Prostate gland (tissue), 2 donors: ENCODE measurements at regions not wholly inside any gene's neighbourhood (a gene's known extent, or its start where the extent isn't known, plus 50 kb on each side); places are given as distances from the start of the nearest gene placed in this dataset.
"Not testable (repeated sequence)": the region's sequence is repeated elsewhere in the genome, so short reads cannot be mapped to it uniquely, and the experiment has no call there.

Source experiments
- DNase-seq: peaks from one replicate; pipeline ENCODE4 v3.0.0-alpha.2; 2019; ENCODE audit warnings: low spot score
- H3K27ac ChIP-seq, 2 donors: fragments of 200-600 bp; sonication (generic); 2 replicates each; pipeline ENCODE4 v1.5.1; 2017 to 2019
- H3K27me3 ChIP-seq: fragments of 200-600 bp; sonication (generic); replicated peaks from 2 replicates; pipeline ENCODE4 v1.5.1; 2019; ENCODE audit not compliant: insufficient read depth
- H3K36me3 ChIP-seq, 2 donors: fragments of 200-600 bp; sonication (generic); 1 replicate in 1 of 2; 2 replicates in 1 of 2; pipeline versions ENCODE4 v1.5.1 to v1.8.1; 2017 to 2019
- H3K4me1 ChIP-seq: fragments of 200-600 bp; sonication (generic); replicated peaks from 2 replicates; pipeline ENCODE4 v1.5.1; 2019
- H3K4me3 ChIP-seq, 2 donors: fragments of 200-600 bp; sonication (generic); 2 replicates each; pipeline ENCODE4 v1.5.1; 2017 to 2019
- H3K9me3 ChIP-seq: fragments of 200-600 bp; sonication (generic); 2 replicates; pipeline ENCODE4 v1.5.1; 2017
- POLR2A ChIP-seq: fragments of 450-650 bp; IDR thresholded peaks from one replicate; pipeline ENCODE4 v1.6.1; 2016; ENCODE audit warnings: antibody characterized with exemption, mild to moderate bottlenecking
- POLR2AphosphoS5 ChIP-seq: sonication (generic); formaldehyde crosslinking; IDR thresholded peaks from one replicate; pipeline ENCODE4 v1.6.1; 2017; ENCODE audit warnings: antibody characterized with exemption
- WGBS: methylation state at CpG from one replicate; pipeline ENCODE4 v1.1.5; 2018; 5-methylcytosine and 5-hydroxymethylcytosine counted together
- intact Hi-C: fragments of 100-400 bp; cut with DNase I; formaldehyde crosslinking; loops from one replicate; pipeline ENCODE4 v1.14.2; 2022
- TF ChIP-seq, protein P1 (sequence below), 4 experiments: fragments of 200-600 bp in 2 of 4; fragments of 450-650 bp in 2 of 4; sonication (generic) in 2 of 4; IDR thresholded peaks; 1 replicate in 3 of 4; 2 replicates in 1 of 4; pipeline ENCODE4 v1.5.1; 2016 to 2019; ENCODE audit warnings: antibody characterized with exemption in 4 of 4, mild to moderate bottlenecking in 2 of 4, moderate library complexity in 2 of 4

DNA sequence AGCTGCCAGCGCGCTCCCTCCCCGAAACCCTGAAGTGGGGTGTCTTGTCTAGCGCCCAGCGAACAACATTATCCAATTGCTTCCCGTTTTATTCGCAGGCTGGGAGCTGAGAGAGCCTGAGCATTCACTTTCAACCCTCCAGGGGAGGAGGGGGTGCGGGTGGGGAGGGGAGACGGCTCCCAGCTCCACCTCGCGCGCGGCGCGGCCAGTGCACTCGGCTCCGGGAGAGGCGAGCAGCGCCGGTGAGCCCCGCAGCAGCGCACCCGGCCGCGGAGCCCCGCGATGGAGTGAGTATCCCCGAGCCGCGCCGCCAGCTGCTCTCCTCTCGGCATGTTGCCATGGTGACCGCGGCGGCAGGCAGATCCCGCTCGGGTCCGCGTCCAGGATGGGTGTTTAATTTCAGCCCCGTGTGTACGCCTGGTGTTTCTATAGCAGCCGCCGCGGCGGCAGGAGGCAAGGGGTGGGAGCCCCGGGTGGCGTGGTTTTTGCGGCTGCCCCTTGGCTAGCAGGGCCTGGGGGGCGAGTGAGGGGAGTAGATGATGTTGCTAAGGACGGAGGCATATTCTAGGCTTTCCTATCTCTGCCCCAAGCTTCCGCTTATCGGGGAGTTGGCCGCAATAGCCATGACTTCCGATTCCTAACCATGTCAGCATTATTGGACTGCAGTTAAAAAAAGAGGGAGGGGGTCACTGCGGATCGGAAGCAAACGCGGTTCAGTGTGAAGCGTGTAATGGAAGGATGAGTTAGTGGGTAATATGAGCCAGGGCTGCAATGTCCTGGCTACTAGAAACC lies 139.2 kb upstream of the PALM2AKAP2 start:
- H3K4me3 ChIP-seq = peak overlapping the region; percentile 22 to 30
- 2% methylated on average over 57 of the region's 59 CpGs for WGBS
- H3K36me3 ChIP-seq = no peaks in the 10 kb centered on the region
- H3K4me1 ChIP-seq = no peaks in the 10 kb centered on the region
- intact Hi-C loops = no loop called here
- no peak overlapping the region for H3K27ac ChIP-seq
- DNase-seq = peak; percentile 6
- no peaks in the 10 kb centered on the region for H3K9me3 ChIP-seq
- H3K27me3 ChIP-seq = peaks cover 10% of the 10 kb centered on the region
- TF ChIP-seq POLR2AphosphoS5 (no peak), POLR2A (no peak)
- TF ChIP-seq, protein P1, sequence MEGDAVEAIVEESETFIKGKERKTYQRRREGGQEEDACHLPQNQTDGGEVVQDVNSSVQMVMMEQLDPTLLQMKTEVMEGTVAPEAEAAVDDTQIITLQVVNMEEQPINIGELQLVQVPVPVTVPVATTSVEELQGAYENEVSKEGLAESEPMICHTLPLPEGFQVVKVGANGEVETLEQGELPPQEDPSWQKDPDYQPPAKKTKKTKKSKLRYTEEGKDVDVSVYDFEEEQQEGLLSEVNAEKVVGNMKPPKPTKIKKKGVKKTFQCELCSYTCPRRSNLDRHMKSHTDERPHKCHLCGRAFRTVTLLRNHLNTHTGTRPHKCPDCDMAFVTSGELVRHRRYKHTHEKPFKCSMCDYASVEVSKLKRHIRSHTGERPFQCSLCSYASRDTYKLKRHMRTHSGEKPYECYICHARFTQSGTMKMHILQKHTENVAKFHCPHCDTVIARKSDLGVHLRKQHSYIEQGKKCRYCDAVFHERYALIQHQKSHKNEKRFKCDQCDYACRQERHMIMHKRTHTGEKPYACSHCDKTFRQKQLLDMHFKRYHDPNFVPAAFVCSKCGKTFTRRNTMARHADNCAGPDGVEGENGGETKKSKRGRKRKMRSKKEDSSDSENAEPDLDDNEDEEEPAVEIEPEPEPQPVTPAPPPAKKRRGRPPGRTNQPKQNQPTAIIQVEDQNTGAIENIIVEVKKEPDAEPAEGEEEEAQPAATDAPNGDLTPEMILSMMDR (IDR thresholded peaks at IDR 0.05) = no peak

DNA sequence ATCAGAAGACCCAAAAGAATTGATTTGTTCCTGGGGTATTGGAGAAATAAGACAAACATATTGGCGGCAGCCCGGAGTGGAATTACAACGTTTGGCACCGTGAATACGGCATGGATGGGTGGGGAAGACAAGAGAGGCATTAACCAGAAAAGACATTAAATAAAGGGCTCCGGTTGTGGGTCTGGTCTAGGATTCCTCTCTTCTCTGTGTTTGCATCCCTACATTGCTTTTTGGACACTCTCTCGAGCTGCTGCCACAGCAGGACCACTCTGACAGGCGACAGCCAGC lies 138.7 kb upstream of the PALM2AKAP2 start:
- Histone ChIP-seq H3K36me3 (no peaks in the 10 kb centered on the region), H3K4me1 (no peaks in the 10 kb centered on the region), H3K4me3 (no peak overlapping the region), H3K27ac (no peak overlapping the region), H3K9me3 (no peaks in the 10 kb centered on the region), H3K27me3 (peaks cover 10% of the 10 kb centered on the region)
- no peak for TF ChIP-seq POLR2AphosphoS5
- TF ChIP-seq, protein P1 (IDR thresholded peaks at IDR 0.05) = no peak
- TF ChIP-seq POLR2A = no peak
- WGBS = 19% methylated on average over 8 of the region's 8 CpGs
- intact Hi-C loops = no loop called here
- no peak for DNase-seq

DNA sequence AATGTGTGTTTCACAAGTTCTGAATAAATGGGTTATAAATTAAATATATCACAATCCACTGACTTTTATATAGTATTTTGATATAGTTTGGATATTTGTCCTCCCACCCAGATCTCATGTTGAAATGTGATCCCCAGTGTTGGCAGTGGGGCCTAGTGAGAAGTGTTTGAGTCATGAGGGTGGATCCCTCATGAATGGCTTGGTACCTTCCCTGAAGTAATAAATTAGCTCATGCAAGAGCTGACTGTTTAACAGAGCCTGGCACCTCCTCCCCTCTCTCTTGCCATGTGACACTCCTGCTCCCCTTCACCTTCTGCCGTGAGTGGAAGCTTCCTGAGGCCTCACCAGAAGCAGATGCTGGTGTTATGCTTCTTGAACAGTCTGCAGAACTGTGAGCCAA lies 127.9 kb upstream of the PALM2AKAP2 start:
- TF ChIP-seq, protein P1 (IDR thresholded peaks at IDR 0.05) = no peak
- TF ChIP-seq POLR2A (no peak), POLR2AphosphoS5 (no peak)
- no peaks in the 10 kb centered on the region for H3K9me3 ChIP-seq
- WGBS = 50% methylated on average over 1 of the region's 1 CpG
- no peaks in the 10 kb centered on the region for H3K27me3 ChIP-seq
- no peak for DNase-seq
- no peak overlapping the region for H3K4me3 ChIP-seq
- H3K4me1 ChIP-seq = no peaks in the 10 kb centered on the region
- H3K36me3 ChIP-seq = no peaks in the 10 kb centered on the region
- no peak overlapping the region for H3K27ac ChIP-seq
- intact Hi-C loops = no loop called here

- H3K27me3 ChIP-seq = no peaks in the 10 kb centered on the region
- H3K4me3 ChIP-seq = no peak overlapping the region
- H3K4me1 ChIP-seq = no peaks in the 10 kb centered on the region
- intact Hi-C loops = no loop called here
- WGBS = 51% methylated on average over 4 of the region's 4 CpGs
- no peaks in the 10 kb centered on the region for H3K9me3 ChIP-seq
- DNase-seq = no peak
- TF ChIP-seq, protein P1 (IDR thresholded peaks at IDR 0.05) = peak in 2 of 4 experiments; percentile 5 to 51
- no peak for TF ChIP-seq POLR2A
- no peaks in the 10 kb centered on the region for H3K36me3 ChIP-seq
- H3K27ac ChIP-seq = no peak overlapping the region
Measured at GRCh38 chr9:109652971-109653370, 127.0 kb upstream of the PALM2AKAP2 start.

DNA sequence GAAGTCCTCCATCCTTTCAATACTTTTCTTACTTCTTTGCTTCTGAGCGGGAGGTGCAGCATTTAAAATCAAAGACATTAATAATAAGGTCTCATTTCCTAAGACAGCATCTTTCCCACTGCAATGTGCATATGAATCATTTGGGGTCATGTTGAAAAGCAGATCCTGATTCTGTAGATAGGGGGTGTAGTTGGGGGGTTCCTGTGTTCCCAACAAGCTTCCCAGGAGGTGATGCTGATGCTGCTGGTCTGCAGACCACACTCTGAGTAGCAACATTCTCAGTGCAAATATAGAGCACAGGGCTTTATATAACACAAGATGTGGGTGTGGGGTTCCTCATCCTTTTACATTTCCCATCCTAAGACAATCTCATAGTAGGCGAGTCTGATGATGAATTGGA lies 126.5 kb upstream of the PALM2AKAP2 start:
- H3K27me3 ChIP-seq = no peaks in the 10 kb centered on the region
- H3K27ac ChIP-seq = no peak overlapping the region
- intact Hi-C loops = no loop called here
- DNase-seq = no peak
- WGBS = 77% methylated on average over 2 of the region's 2 CpGs
- no peaks in the 10 kb centered on the region for H3K36me3 ChIP-seq
- H3K9me3 ChIP-seq = no peaks in the 10 kb centered on the region
- TF ChIP-seq POLR2AphosphoS5 (no peak), POLR2A (no peak)
- TF ChIP-seq, protein P1 (IDR thresholded peaks at IDR 0.05) = no peak
- no peaks in the 10 kb centered on the region for H3K4me1 ChIP-seq
- H3K4me3 ChIP-seq = no peak overlapping the region

DNA sequence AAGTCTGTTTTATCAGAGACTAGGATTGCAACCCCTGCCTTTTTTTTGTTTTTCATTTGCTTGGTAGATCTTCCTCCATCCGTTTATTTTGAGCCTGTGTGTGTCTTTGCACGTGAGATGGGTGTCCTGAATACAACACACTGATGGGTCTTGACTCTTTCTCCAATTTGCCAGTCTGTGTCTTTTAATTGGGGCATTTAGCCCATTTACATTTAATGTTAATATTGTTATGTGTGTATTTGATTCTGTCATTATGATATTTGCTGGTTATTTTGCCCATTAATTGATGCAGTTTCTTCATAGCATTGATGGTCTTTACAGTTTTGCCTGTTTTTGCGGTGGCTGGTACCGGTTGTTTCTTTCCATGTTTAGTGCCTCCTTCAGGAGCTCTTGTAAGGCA lies 116.0 kb upstream of the PALM2AKAP2 start:
- H3K4me1 ChIP-seq, H3K27me3 ChIP-seq, H3K9me3 ChIP-seq, DNase-seq, H3K27ac ChIP-seq, intact Hi-C loops, H3K36me3 ChIP-seq, H3K4me3 ChIP-seq: not testable (repeated sequence)
- WGBS = 92% methylated on average over 4 of the region's 4 CpGs

DNA sequence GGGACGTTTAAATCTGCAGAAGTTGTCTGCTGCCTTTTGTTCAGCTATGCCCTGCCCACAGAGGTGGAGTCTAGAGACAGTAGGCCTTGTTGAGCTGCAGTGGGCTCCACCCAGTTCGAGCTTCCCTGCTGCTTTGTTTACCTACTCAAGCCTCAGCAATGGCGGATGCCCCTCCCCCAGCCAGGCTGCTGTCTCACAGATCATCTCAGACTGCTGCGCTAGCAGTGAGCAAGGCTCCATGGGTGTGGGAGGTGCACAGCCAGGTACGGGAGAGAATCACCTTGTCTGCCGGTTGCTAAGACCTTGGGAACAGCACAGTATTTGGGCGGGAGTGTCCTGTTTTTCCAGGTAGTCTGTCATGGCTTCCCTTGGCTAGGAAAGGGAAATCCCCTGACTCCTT lies 114.3 kb upstream of the PALM2AKAP2 start:
- H3K36me3 ChIP-seq, H3K27me3 ChIP-seq, intact Hi-C loops, H3K27ac ChIP-seq, H3K4me3 ChIP-seq, H3K9me3 ChIP-seq, DNase-seq, H3K4me1 ChIP-seq: not testable (repeated sequence)
- WGBS = 67% methylated on average over 6 of the region's 7 CpGs
